Trophoblast cell (in vitro differentiated cells and primary cell): ENCODE measurements at regions not wholly inside any gene's neighbourhood (a gene's known extent, or its start where the extent isn't known, plus 50 kb on each side); places are given as distances from the start of the nearest gene placed in this dataset.

ENCODE experiments used
- DNase-seq, 2 donors: peaks; one replicate each; pipeline ENCODE4 v3.0.0-alpha.2; 2016
- H2AFZ ChIP-seq: 2 replicates; pipeline ENCODE4 v1.6.1; 2013; ENCODE audit warnings: low read length, moderate library complexity, mild to moderate bottlenecking; ENCODE audit not compliant: insufficient read depth, poor library complexity
- H2AK5ac ChIP-seq: 2 replicates; pipeline ENCODE4 v1.6.1; 2013; ENCODE audit warnings: mild to moderate bottlenecking, low read length
- H2BK120ac ChIP-seq: 2 replicates; pipeline ENCODE4 v1.6.1; 2013; ENCODE audit warnings: low read length, mild to moderate bottlenecking, moderate library complexity; ENCODE audit not compliant: insufficient read depth, poor library complexity
- H2BK12ac ChIP-seq: 2 replicates; pipeline ENCODE4 v1.6.1; 2013; ENCODE audit warnings: mild to moderate bottlenecking, low read length, moderate library complexity
- H2BK5ac ChIP-seq: 2 replicates; pipeline ENCODE4 v1.6.1; 2013; ENCODE audit warnings: low read length, low read depth, moderate library complexity, mild to moderate bottlenecking; ENCODE audit not compliant: poor library complexity
- H3K14ac ChIP-seq: 2 replicates; pipeline ENCODE4 v1.6.1; 2013; ENCODE audit warnings: mild to moderate bottlenecking, low read length
- H3K18ac ChIP-seq: 2 replicates; pipeline ENCODE4 v1.6.1; 2013; ENCODE audit warnings: mild to moderate bottlenecking, low read length
- H3K23ac ChIP-seq: 2 replicates; pipeline ENCODE4 v1.6.1; 2013; ENCODE audit warnings: low read length
- H3K27ac ChIP-seq: 2 replicates; pipeline ENCODE4 v1.5.1; 2013; ENCODE audit warnings: low read depth, mild to moderate bottlenecking, inconsistent platforms, low read length, moderate library complexity
- H3K27me3 ChIP-seq: 2 replicates; pipeline ENCODE4 v1.6.1; 2013; ENCODE audit warnings: inconsistent platforms, mild to moderate bottlenecking, low read length, moderate library complexity; ENCODE audit not compliant: insufficient read depth
- H3K36me3 ChIP-seq, 2 experiments: 1 replicate in 1 of 2; 2 replicates in 1 of 2; pipeline ENCODE4 v1.6.1; 2013; ENCODE audit warnings: low read length in 2 of 2, mild to moderate bottlenecking in 2 of 2, moderate library complexity in 1 of 2; ENCODE audit not compliant: insufficient read depth in 2 of 2, control insufficient read depth in 1 of 2
- H3K4ac ChIP-seq: 2 replicates; pipeline ENCODE4 v1.6.1; 2013; ENCODE audit warnings: low read depth, mild to moderate bottlenecking, low read length, moderate library complexity
- H3K4me1 ChIP-seq, 2 experiments: 1 replicate in 1 of 2; 2 replicates in 1 of 2; pipeline ENCODE4 v1.6.1; 2013; ENCODE audit warnings: low read length in 2 of 2, mild to moderate bottlenecking in 2 of 2, moderate library complexity in 1 of 2; ENCODE audit not compliant: insufficient read depth in 2 of 2, control insufficient read depth in 1 of 2
- H3K4me2 ChIP-seq: 2 replicates; pipeline ENCODE4 v1.6.1; 2013; ENCODE audit warnings: inconsistent platforms, mild to moderate bottlenecking, low read length, moderate library complexity
- H3K4me3 ChIP-seq: 2 replicates; pipeline ENCODE4 v1.5.1; 2013; ENCODE audit warnings: mild to moderate bottlenecking, low read depth, low read length, inconsistent platforms
- H3K79me1 ChIP-seq: one replicate; pipeline ENCODE4 v1.6.1; 2013; ENCODE audit warnings: low read length
- H3K79me2 ChIP-seq: 2 replicates; pipeline ENCODE4 v1.6.1; 2013; ENCODE audit warnings: low read length, mild to moderate bottlenecking; ENCODE audit not compliant: control insufficient read depth, insufficient read depth, poor library complexity
- H3K9ac ChIP-seq: 2 replicates; pipeline ENCODE4 v1.6.1; 2013; ENCODE audit warnings: mild to moderate bottlenecking, low read length
- H3K9me3 ChIP-seq: 2 replicates; pipeline ENCODE4 v1.6.1; 2013; ENCODE audit warnings: low read depth, mild to moderate bottlenecking, control low read depth, inconsistent platforms, low read length; ENCODE audit not compliant: insufficient read depth
- H4K12ac ChIP-seq: 2 replicates; pipeline ENCODE4 v1.6.1; 2013; ENCODE audit warnings: low read depth, mild to moderate bottlenecking, low read length, moderate library complexity
- H4K8ac ChIP-seq: 2 replicates; pipeline ENCODE4 v1.6.1; 2013; ENCODE audit warnings: low read depth, mild to moderate bottlenecking, low read length, moderate library complexity
- H4K91ac ChIP-seq: one replicate; pipeline ENCODE4 v1.6.1; 2013; ENCODE audit warnings: low read depth, mild to moderate bottlenecking, low read length, moderate library complexity
- WGBS: extraction: QIAGEN DNeasy Blood & Tissue Kit; methylation state at CpG from one replicate; pipeline ENCODE4 v1.1.7; 2013; ENCODE audit warnings: missing lambda C conversion rate; ENCODE audit not compliant: insufficient read length, insufficient coverage; ENCODE audit errors: extremely low coverage; 5-methylcytosine and 5-hydroxymethylcytosine counted together

DNA sequence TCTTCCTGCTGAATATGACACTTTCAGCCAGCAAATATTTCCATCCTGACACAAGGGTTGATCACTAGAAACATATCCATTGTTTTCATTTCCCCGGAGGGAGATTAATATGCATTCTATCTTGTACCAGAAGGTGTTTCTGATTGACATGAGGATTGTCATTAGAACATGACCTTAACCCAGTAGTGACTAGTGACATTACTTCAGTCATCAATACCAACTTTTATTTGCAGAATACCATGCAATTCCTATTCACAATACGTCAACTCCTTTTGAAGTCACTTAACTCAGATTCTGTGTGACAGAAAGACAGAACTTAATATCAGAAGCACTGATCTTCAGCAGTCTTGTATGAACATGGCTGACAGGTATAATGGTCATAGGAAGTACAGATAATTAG, 1108.9 kb upstream of the CRIM1 start:
- Histone ChIP-seq H2AFZ (no peak overlapping the region), H2AK5ac (no peak overlapping the region), H3K4me3 (no peak overlapping the region), H3K9me3 (peaks cover 5% of the 10 kb centered on the region), H3K4ac (no peak overlapping the region), H3K9ac (no peak overlapping the region), H3K27me3 (no peaks in the 10 kb centered on the region), H4K8ac (no peak overlapping the region), H3K4me2 (no peak overlapping the region), H4K91ac (no peak overlapping the region), H3K36me3 (no peaks in the 10 kb centered on the region), H2BK120ac (no peak overlapping the region), H3K79me1 (no peaks in the 10 kb centered on the region), H2BK5ac (no peak overlapping the region), H3K18ac (no peak overlapping the region), H3K79me2 (no peaks in the 10 kb centered on the region), H3K27ac (no peak overlapping the region), H3K4me1 (no peaks in the 10 kb centered on the region), H3K14ac (no peak overlapping the region), H2BK12ac (no peak overlapping the region), H3K23ac (no peak overlapping the region), H4K12ac (no peak overlapping the region)
- no CpG with 5 or more reads among the region's 2 CpGs for WGBS
- no peak for DNase-seq

DNA sequence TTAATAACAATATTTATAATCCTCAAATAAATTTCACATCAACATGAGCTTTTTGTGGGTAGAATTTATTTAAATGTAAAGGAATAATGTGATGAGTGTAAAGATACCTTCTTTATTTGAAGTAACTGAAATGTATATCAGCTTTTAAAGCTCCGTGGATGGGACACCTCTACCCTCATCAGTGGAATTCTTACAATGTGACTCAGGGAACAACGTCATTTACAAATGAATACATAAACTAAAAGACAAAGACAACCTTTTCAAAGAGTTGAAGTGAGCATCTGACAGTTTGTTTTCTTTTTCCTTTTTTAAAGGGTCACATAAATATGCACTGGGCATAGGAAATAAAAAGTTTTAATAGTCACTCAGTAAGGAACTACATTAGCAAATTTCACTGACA, 1127.0 kb upstream of the CRIM1 start:
- Histone ChIP-seq H4K12ac (no peak overlapping the region), H3K18ac (no peak overlapping the region), H3K4me1 (no peaks in the 10 kb centered on the region), H3K27me3 (no peaks in the 10 kb centered on the region), H3K4ac (no peak overlapping the region), H2AK5ac (no peak overlapping the region), H3K9me3 (no peaks in the 10 kb centered on the region), H4K91ac (no peak overlapping the region), H3K14ac (no peak overlapping the region), H2BK12ac (no peak overlapping the region), H3K27ac (no peak overlapping the region), H3K23ac (no peak overlapping the region), H3K79me1 (no peaks in the 10 kb centered on the region), H4K8ac (no peak overlapping the region), H2BK120ac (no peak overlapping the region), H2AFZ (no peak overlapping the region), H3K36me3 (no peaks in the 10 kb centered on the region), H3K4me2 (no peak overlapping the region), H3K79me2 (no peaks in the 10 kb centered on the region), H3K4me3 (no peak overlapping the region), H2BK5ac (no peak overlapping the region), H3K9ac (no peak overlapping the region)
- no CpG with 5 or more reads among the region's 2 CpGs for WGBS
- peak in 1 of 2 donors; percentile 3 for DNase-seq

DNA sequence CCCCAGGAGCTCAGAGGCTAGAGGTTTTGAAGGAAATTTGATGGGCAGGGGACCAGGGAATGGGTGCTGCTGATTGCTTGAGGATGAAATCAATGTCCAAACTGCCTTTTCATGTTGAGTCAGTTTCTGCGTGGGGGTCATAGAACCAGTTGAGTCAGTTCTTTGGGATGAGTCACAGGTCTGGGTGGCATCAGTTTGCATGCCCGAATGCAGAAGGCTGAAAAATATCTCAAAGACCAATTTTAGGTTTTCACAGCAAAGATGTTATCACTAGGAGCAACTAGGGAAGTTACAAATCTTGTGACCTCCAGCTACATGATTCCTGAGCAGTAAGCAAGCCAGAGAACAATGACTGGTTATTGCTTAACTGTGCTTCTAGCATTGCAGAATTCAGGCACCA, 1135.1 kb upstream of the CRIM1 start:
- H3K79me1 ChIP-seq: no peaks in the 10 kb centered on the region
- no peak overlapping the region for H3K4me3 ChIP-seq
- no peak overlapping the region for H2AK5ac ChIP-seq
- no peak overlapping the region for H3K27ac ChIP-seq
- no peaks in the 10 kb centered on the region for H3K4me1 ChIP-seq
- no peak overlapping the region for H3K4me2 ChIP-seq
- H2AFZ ChIP-seq: no peak overlapping the region
- DNase-seq: peak; percentile 1 to 50
- H4K91ac ChIP-seq: no peak overlapping the region
- no peaks in the 10 kb centered on the region for H3K9me3 ChIP-seq
- no peak overlapping the region for H4K12ac ChIP-seq
- no peaks in the 10 kb centered on the region for H3K36me3 ChIP-seq
- H3K14ac ChIP-seq: no peak overlapping the region
- no peak overlapping the region for H2BK5ac ChIP-seq
- H4K8ac ChIP-seq: no peak overlapping the region
- H2BK120ac ChIP-seq: no peak overlapping the region
- H3K27me3 ChIP-seq: no peaks in the 10 kb centered on the region
- H3K23ac ChIP-seq: no peak overlapping the region
- H3K79me2 ChIP-seq: no peaks in the 10 kb centered on the region
- no peak overlapping the region for H3K4ac ChIP-seq
- H3K9ac ChIP-seq: no peak overlapping the region
- H3K18ac ChIP-seq: no peak overlapping the region
- no peak overlapping the region for H2BK12ac ChIP-seq
- WGBS: no CpG with 5 or more reads among the region's 2 CpGs

GRCh38 chr2:35204881-35205280, 1150.7 kb upstream of the CRIM1 start:
- Histone ChIP-seq H3K14ac (no peak overlapping the region), H3K27me3 (no peaks in the 10 kb centered on the region), H3K27ac (no peak overlapping the region), H4K8ac (no peak overlapping the region), H2AFZ (no peak overlapping the region), H2BK120ac (no peak overlapping the region), H3K9ac (no peak overlapping the region), H2AK5ac (no peak overlapping the region), H3K23ac (no peak overlapping the region), H3K9me3 (no peaks in the 10 kb centered on the region), H3K4me1 (no peaks in the 10 kb centered on the region), H3K4me2 (no peak overlapping the region), H2BK12ac (no peak overlapping the region), H3K36me3 (no peaks in the 10 kb centered on the region), H3K79me1 (no peaks in the 10 kb centered on the region), H3K4me3 (no peak overlapping the region), H3K18ac (no peak overlapping the region), H3K4ac (no peak overlapping the region), H4K91ac (no peak overlapping the region), H4K12ac (no peak overlapping the region), H2BK5ac (no peak overlapping the region), H3K79me2 (no peaks in the 10 kb centered on the region)
- no peak for DNase-seq
- WGBS: no CpG with 5 or more reads among the region's 2 CpGs
